Caco-2 (cell line): ENCODE measurements at regions not wholly inside any gene's neighbourhood (a gene's known extent, or its start where the extent isn't known, plus 50 kb on each side); places are given as distances from the start of the nearest gene placed in this dataset.
A peak's percentile ranks its signal among the peaks of the same experiment; 100 is the strongest.

Experiments used
- BruUV-seq: library from RNA; stranded (reverse); fragments of 400-500 nt; replicated peaks from 2 replicates; lab custom pipeline; 2021; lab: Mats Ljungman, UMichigan
- CTCF ChIA-PET: fragments of 300-600 bp; sonication (Branson Sonifier 250); formaldehyde crosslinking; loops from one replicate; lab custom pipeline; 2022; ENCODE audit warnings: antibody characterized with exemption; lab: Charles Lee
- POLR2A ChIA-PET: fragments of 300-600 bp; sonication (Branson Sonifier 250); formaldehyde crosslinking; loops from one replicate; lab custom pipeline; 2022; ENCODE audit warnings: antibody characterized with exemption; lab: Charles Lee
- DNase-seq, 2 experiments: peaks; one replicate each; pipeline versions ENCODE4 v3.0.0 to v3.0.0-alpha.2; 2020 to 2022
- H3K27me3 ChIP-seq: replicated peaks from 2 replicates; pipeline ENCODE4 v1.6.0; 2011; ENCODE audit warnings: low read length; ENCODE audit not compliant: control insufficient read depth, insufficient read depth
- H3K36me3 ChIP-seq: 2 replicates; pipeline ENCODE4 v1.5.1; 2011; ENCODE audit warnings: low read length; ENCODE audit not compliant: control insufficient read depth, insufficient read depth
- H3K4me1 ChIP-seq: fragments of 250-450 bp; sonication (Bioruptor Pico); 2 replicates; pipeline ENCODE4 v1.5.1; 2020; ENCODE audit warnings: mild to moderate bottlenecking
- H3K4me3 ChIP-seq: 2 replicates; pipeline ENCODE4 v1.5.1; 2011; ENCODE audit warnings: low read depth, mild to moderate bottlenecking, control low read depth, low read length
- H3K9me3 ChIP-seq: fragments of 250-450 bp; sonication (Bioruptor Pico); 2 replicates; pipeline ENCODE4 v1.5.1; 2020; ENCODE audit warnings: mild to moderate bottlenecking, moderate library complexity
- H3K27ac Mint-ChIP-seq: one replicate; pipeline ENCODE4 v1.8.0; 2022; ENCODE audit warnings: mixed read lengths; ENCODE audit not compliant: unreplicated experiment
- H3K27me3 Mint-ChIP-seq: one replicate; pipeline ENCODE4 v1.8.0; 2022; ENCODE audit warnings: mixed read lengths; ENCODE audit not compliant: insufficient read depth, unreplicated experiment
- H3K36me3 Mint-ChIP-seq: one replicate; pipeline ENCODE4 v1.8.0; 2022; ENCODE audit warnings: mild to moderate bottlenecking, mixed read lengths; ENCODE audit not compliant: insufficient read depth, unreplicated experiment
- H3K4me1 Mint-ChIP-seq: one replicate; pipeline ENCODE4 v1.8.0; 2022; ENCODE audit warnings: low read depth, mixed read lengths; ENCODE audit not compliant: unreplicated experiment
- H3K4me3 Mint-ChIP-seq: one replicate; pipeline ENCODE4 v1.8.0; 2022; ENCODE audit warnings: mild to moderate bottlenecking, moderate library complexity, mixed read lengths; ENCODE audit not compliant: unreplicated experiment
- H3K9me3 Mint-ChIP-seq: one replicate; pipeline ENCODE4 v1.8.0; 2022; ENCODE audit warnings: mixed read lengths; ENCODE audit not compliant: unreplicated experiment
- CTCF ChIP-seq, 2 experiments: fragments of 200-600 bp in 1 of 2; IDR thresholded peaks; 1 replicate in 1 of 2; 2 replicates in 1 of 2; pipeline versions ENCODE4 v1.5.1 to v1.8.0; 2011 to 2022; ENCODE audit warnings: antibody characterized with exemption in 1 of 2, control low read depth in 1 of 2, inconsistent platforms in 1 of 2, low read depth in 1 of 2, low read length in 1 of 2, mild to moderate bottlenecking in 1 of 2, moderate library complexity in 1 of 2; ENCODE audit not compliant: insufficient read depth in 1 of 2, severe bottlenecking in 1 of 2, unreplicated experiment in 1 of 2
- intact Hi-C: fragments of 100-400 bp; cut with micrococcal nuclease; formaldehyde crosslinking; loops from one replicate; pipeline ENCODE4 v1.10.0; 2022; ENCODE audit not compliant: unreplicated experiment

GRCh38 chr6:2589171-2589661, 161.5 kb downstream of the MYLK4 start:
- intact Hi-C loops = loop anchor here (1.0 kb wide), 1 partner anchor 74 kb away; no protein-coding TSS in a partner anchor
- Mint-ChIP-seq H3K27me3 (no peaks in the 10 kb centered on the region), H3K9me3 (peaks cover 24% of the 10 kb centered on the region), H3K36me3 (no peaks in the 10 kb centered on the region), H3K4me3 (peak overlapping the region; percentile 66), H3K27ac (peak overlapping the region; percentile 93), H3K4me1 (peaks cover 25% of the 10 kb centered on the region)
- H3K27me3 ChIP-seq = no peaks in the 10 kb centered on the region
- no peaks in the 10 kb centered on the region for H3K36me3 ChIP-seq
- CTCF ChIA-PET = interaction anchor here (0.9 to 2.0 kb wide), 4 partner anchors 44 to 74 kb away, joined by 3 to 10 read pairs (median 6); no protein-coding TSS in a partner anchor
- peak; percentile 87 to 97 for DNase-seq
- no TSS peak for BruUV-seq
- no peak overlapping the region for H3K4me3 ChIP-seq
- POLR2A ChIA-PET = interaction anchor here (0.6 to 0.9 kb wide), 3 partner anchors 47 to 810 kb away, joined by 3 to 5 read pairs (median 3); no protein-coding TSS in a partner anchor
- peaks cover 3% of the 10 kb centered on the region; the same call in 1 of the 2 replicates for H3K9me3 ChIP-seq
- TF ChIP-seq CTCF (IDR thresholded peaks at IDR 0.05; ENCODE audit: insufficient read depth in 1 of 2, low read depth in 1 of 2, low read length in 1 of 2, severe bottlenecking in 1 of 2, unreplicated experiment in 1 of 2) = no peak
- peaks cover 28% of the 10 kb centered on the region for H3K4me1 ChIP-seq

GRCh38 chr6:2583459-2583858, 167.3 kb downstream of the MYLK4 start:
- no peak for TF ChIP-seq CTCF (IDR thresholded peaks at IDR 0.05; ENCODE audit: insufficient read depth in 1 of 2, low read depth in 1 of 2, low read length in 1 of 2, severe bottlenecking in 1 of 2, unreplicated experiment in 1 of 2)
- no peak overlapping the region for H3K4me3 ChIP-seq
- Mint-ChIP-seq H3K9me3 (peaks cover 44% of the 10 kb centered on the region), H3K4me3 (no peak overlapping the region), H3K36me3 (no peaks in the 10 kb centered on the region), H3K4me1 (peaks cover 14% of the 10 kb centered on the region), H3K27ac (no peak overlapping the region), H3K27me3 (no peaks in the 10 kb centered on the region)
- H3K4me1 ChIP-seq = peaks cover 16% of the 10 kb centered on the region
- ChIA-PET CTCF (no interaction called here), POLR2A (no interaction called here)
- no peak for DNase-seq
- intact Hi-C loops = no loop called here
- BruUV-seq = no TSS peak
- no peaks in the 10 kb centered on the region for H3K36me3 ChIP-seq
- peaks cover 3% of the 10 kb centered on the region; the same call in 1 of the 2 replicates for H3K9me3 ChIP-seq
- H3K27me3 ChIP-seq = no peaks in the 10 kb centered on the region

- H3K9me3 Mint-ChIP-seq = peaks cover 37% of the 10 kb centered on the region
- no peaks in the 10 kb centered on the region for H3K36me3 ChIP-seq
- no TSS peak for BruUV-seq
- no peaks in the 10 kb centered on the region for H3K27me3 ChIP-seq
- peaks cover 3% of the 10 kb centered on the region; the same call in 1 of the 2 replicates for H3K9me3 ChIP-seq
- CTCF ChIA-PET = no interaction called here
- H3K27ac Mint-ChIP-seq = no peak overlapping the region
- no peak overlapping the region for H3K4me3 Mint-ChIP-seq
- DNase-seq = no peak
- POLR2A ChIA-PET = no interaction called here
- no peaks in the 10 kb centered on the region for H3K36me3 Mint-ChIP-seq
- H3K4me3 ChIP-seq = no peak overlapping the region
- intact Hi-C loops = no loop called here
- TF ChIP-seq CTCF (IDR thresholded peaks at IDR 0.05; ENCODE audit: insufficient read depth in 1 of 2, low read depth in 1 of 2, low read length in 1 of 2, severe bottlenecking in 1 of 2, unreplicated experiment in 1 of 2) = no peak
- H3K27me3 Mint-ChIP-seq = no peaks in the 10 kb centered on the region
- H3K4me1 ChIP-seq = peaks cover 18% of the 10 kb centered on the region
- peaks cover 13% of the 10 kb centered on the region for H3K4me1 Mint-ChIP-seq
Measured at GRCh38 chr6:2582268-2582667, 168.5 kb downstream of the MYLK4 start.
